Liver (tissue), 3 donors: ENCODE measurements at regions not wholly inside any gene's neighbourhood (a gene's known extent, or its start where the extent isn't known, plus 50 kb on each side); places are given as distances from the start of the nearest gene placed in this dataset.

Experiments
- ATF3 ChIP-seq: IDR thresholded peaks from 2 replicates; pipeline ENCODE4 v1.6.1; 2016; ENCODE audit warnings: antibody characterized with exemption
- CTCF ChIP-seq: fragments of 150-350 bp; IDR thresholded peaks from 2 replicates; pipeline ENCODE4 v1.5.1; 2017; ENCODE audit warnings: improper control_type of control experiment, low read depth, low read length; ENCODE audit not compliant: missing input control
- EGR1 ChIP-seq, 2 donors: IDR thresholded peaks; 2 replicates each; pipeline ENCODE4 v1.6.1; 2016 to 2018; ENCODE audit warnings: antibody characterized with exemption in 2 of 2, low read depth in 2 of 2
- GABPA ChIP-seq, 2 donors: IDR thresholded peaks in 1 of 2; conservative IDR thresholded peaks in 1 of 2; 2 replicates each; pipeline ENCODE4 v1.6.1; 2016; ENCODE audit warnings: antibody characterized with exemption in 2 of 2, mild to moderate bottlenecking in 1 of 2, moderate library complexity in 1 of 2
- HNF4G ChIP-seq: IDR thresholded peaks from 2 replicates; pipeline ENCODE4 v1.6.1; 2016; ENCODE audit warnings: antibody characterized with exemption
- JUND ChIP-seq, 2 donors: IDR thresholded peaks; 2 replicates each; pipeline ENCODE4 v1.6.1; 2016; ENCODE audit warnings: antibody characterized with exemption in 2 of 2
- MAX ChIP-seq: IDR thresholded peaks from 2 replicates; pipeline ENCODE4 v1.6.1; 2016; ENCODE audit warnings: antibody characterized with exemption
- RAD21 ChIP-seq, 2 donors: IDR thresholded peaks; 2 replicates each; pipeline ENCODE4 v1.6.1; 2016; ENCODE audit warnings: antibody characterized with exemption in 2 of 2, mild to moderate bottlenecking in 2 of 2
- REST ChIP-seq: IDR thresholded peaks from 2 replicates; pipeline ENCODE4 v1.6.1; 2016; ENCODE audit warnings: antibody characterized with exemption, mild to moderate bottlenecking
- SP1 ChIP-seq: IDR thresholded peaks from 2 replicates; pipeline ENCODE4 v1.6.1; 2018; ENCODE audit warnings: antibody characterized with exemption, mild to moderate bottlenecking
- TAF1 ChIP-seq: conservative IDR thresholded peaks from 2 replicates; pipeline ENCODE4 v1.6.1; 2016; ENCODE audit warnings: antibody characterized with exemption, mild to moderate bottlenecking
- YY1 ChIP-seq: IDR thresholded peaks from 2 replicates; pipeline ENCODE4 v1.6.1; 2016; ENCODE audit warnings: antibody characterized with exemption, mild to moderate bottlenecking
- ZBTB33 ChIP-seq: IDR thresholded peaks from 2 replicates; pipeline ENCODE4 v1.6.1; 2016; ENCODE audit warnings: antibody characterized with exemption
- donor health status: healthy.
- donor health status: healthy.

- TF ChIP-seq CTCF (no peak), MAX (no peak), EGR1 (IDR thresholded peaks at IDR 0.05; ENCODE audit: low read depth in 2 of 2) (no peak), JUND (IDR thresholded peaks at IDR 0.05) (no peak), ATF3 (no peak), GABPA (IDR thresholded peaks at IDR 0.05 in 1 of 2, conservative IDR thresholded peaks at IDR 0.05 in 1 of 2) (no peak), ZBTB33 (no peak), YY1 (no peak), TAF1 (no peak), RAD21 (IDR thresholded peaks at IDR 0.05) (no peak), HNF4G (no peak), REST (no peak), SP1 (no peak)
Observed at GRCh38 chr15:96460106-96460505, 129.6 kb downstream of the NR2F2 start.
